GM23248 (cell line): ENCODE measurements at regions not wholly inside any gene's neighbourhood (a gene's known extent, or its start where the extent isn't known, plus 50 kb on each side); places are given as distances from the start of the nearest gene placed in this dataset.

Experiments
- DNase-seq: peaks from one replicate; pipeline ENCODE4 v3.0.0-alpha.2; 2015
- H2AFZ ChIP-seq: fragments of 200-600 bp; sonication (generic); 2 replicates; pipeline ENCODE4 v1.6.1; 2016; ENCODE audit warnings: antibody characterized with exemption
- H3F3A ChIP-seq: fragments of 200-600 bp; sonication (generic); 2 replicates; pipeline ENCODE4 v1.6.1; 2016; ENCODE audit warnings: mild to moderate bottlenecking, antibody characterized with exemption, mixed run types; ENCODE audit not compliant: insufficient read depth
- H3K27ac ChIP-seq: fragments of 200-600 bp; sonication (generic); 2 replicates; pipeline ENCODE4 v1.5.1; 2016; ENCODE audit warnings: mild to moderate bottlenecking
- H3K27me3 ChIP-seq: fragments of 200-600 bp; sonication (generic); replicated peaks from 2 replicates; pipeline ENCODE4 v1.6.1; 2016; ENCODE audit warnings: mild to moderate bottlenecking; ENCODE audit not compliant: insufficient read depth
- H3K36me3 ChIP-seq: fragments of 200-600 bp; sonication (generic); 2 replicates; pipeline ENCODE4 v1.6.1; 2016; ENCODE audit warnings: low read depth, mild to moderate bottlenecking
- H3K4me1 ChIP-seq: fragments of 200-600 bp; sonication (generic); 2 replicates; pipeline ENCODE4 v1.6.1; 2016; ENCODE audit warnings: mild to moderate bottlenecking; ENCODE audit not compliant: insufficient read depth
- H3K4me2 ChIP-seq: fragments of 200-600 bp; sonication (generic); one replicate; pipeline ENCODE4 v1.6.1; 2016; ENCODE audit warnings: mild to moderate bottlenecking; ENCODE audit not compliant: unreplicated experiment
- H3K4me3 ChIP-seq: fragments of 200-600 bp; sonication (generic); 2 replicates; pipeline ENCODE4 v1.5.1; 2016; ENCODE audit warnings: mild to moderate bottlenecking
- H3K79me2 ChIP-seq: fragments of 200-600 bp; sonication (generic); 2 replicates; pipeline ENCODE4 v1.6.1; 2016; ENCODE audit warnings: mild to moderate bottlenecking; ENCODE audit not compliant: insufficient read depth
- H3K9ac ChIP-seq: fragments of 200-600 bp; sonication (generic); 2 replicates; pipeline ENCODE4 v1.6.1; 2016; ENCODE audit warnings: mild to moderate bottlenecking
- H3K9me2 ChIP-seq: fragments of 200-600 bp; sonication (generic); 2 replicates; pipeline ENCODE4 v1.6.1; 2016; ENCODE audit warnings: mixed run types, mild to moderate bottlenecking, moderate library complexity; ENCODE audit not compliant: insufficient read depth
- H3K9me3 ChIP-seq: fragments of 200-600 bp; sonication (generic); one replicate; pipeline ENCODE4 v1.6.1; 2017; ENCODE audit warnings: low read depth
- H4K20me1 ChIP-seq: fragments of 200-600 bp; sonication (generic); 2 replicates; pipeline ENCODE4 v1.6.0; 2016; ENCODE audit not compliant: insufficient read depth
- EZH2 ChIP-seq: fragments of 200-600 bp; sonication (generic); IDR thresholded peaks from 2 replicates; pipeline ENCODE4 v1.6.1; 2018; ENCODE audit warnings: antibody characterized with exemption, mild to moderate bottlenecking; ENCODE audit not compliant: insufficient read depth, poor library complexity, severe bottlenecking
- EZH2phosphoT487 ChIP-seq: fragments of 200-600 bp; sonication (generic); IDR thresholded peaks from 2 replicates; pipeline ENCODE4 v1.6.1; 2018; ENCODE audit warnings: antibody characterized with exemption, moderate library complexity, mild to moderate bottlenecking, low read depth; ENCODE audit not compliant: insufficient read depth
- WGBS, 2 experiments: methylation state at CpG; one replicate each; pipeline ENCODE4 v1.1.6; 2015 to 2017; ENCODE audit warnings: low lambda C conversion rate in 2 of 2, low coverage in 1 of 2; ENCODE audit errors: missing lambda C conversion rate in 2 of 2; 5-methylcytosine and 5-hydroxymethylcytosine counted together
- in situ Hi-C: fragments of 300-500 bp; cut with MboI; formaldehyde crosslinking; loops from 2 replicates; pipeline ENCODE4 v1.15.0; 2020

DNA sequence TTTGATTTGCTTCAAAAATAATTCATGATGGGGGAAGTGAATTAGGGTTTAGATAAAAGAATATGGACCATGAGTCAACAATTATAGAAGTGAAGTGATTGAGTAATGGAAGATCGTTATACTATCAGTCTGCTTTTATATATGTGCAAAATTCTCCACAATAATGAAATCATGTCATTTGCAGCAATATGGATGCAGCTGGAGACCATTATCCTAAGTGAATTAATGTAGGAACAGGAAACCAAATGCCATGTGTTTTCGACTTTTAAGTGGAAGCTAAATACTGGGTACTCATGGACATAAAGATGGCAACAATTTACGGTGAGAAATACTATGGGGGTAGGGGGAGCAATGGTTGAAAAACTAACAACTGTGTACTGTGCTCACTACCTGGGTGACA is 144.7 kb upstream of the SRD5A2 start:
- H4K20me1 ChIP-seq: no peaks in the 10 kb centered on the region
- no peaks in the 10 kb centered on the region for H3K9me3 ChIP-seq
- no peaks in the 10 kb centered on the region for H3K36me3 ChIP-seq
- 68 to 70% methylated on average over 3 of the region's 3 CpGs for WGBS, 2 experiments
- no peak for DNase-seq
- TF ChIP-seq EZH2phosphoT487 (no peak), EZH2 (no peak)
- in situ Hi-C loops: loop anchor here (25.0 kb wide), 1 partner anchor 388 kb away; no protein-coding TSS in a partner anchor
- H3F3A ChIP-seq: no peaks in the 10 kb centered on the region
- no peak overlapping the region for H3K9ac ChIP-seq
- H3K4me3 ChIP-seq: no peak overlapping the region
- no peak overlapping the region for H3K27ac ChIP-seq
- no peaks in the 10 kb centered on the region for H3K9me2 ChIP-seq
- H3K27me3 ChIP-seq: no peaks in the 10 kb centered on the region
- no peaks in the 10 kb centered on the region for H3K4me1 ChIP-seq
- no peak overlapping the region for H3K4me2 ChIP-seq
- H2AFZ ChIP-seq: no peak overlapping the region
- no peaks in the 10 kb centered on the region for H3K79me2 ChIP-seq

DNA sequence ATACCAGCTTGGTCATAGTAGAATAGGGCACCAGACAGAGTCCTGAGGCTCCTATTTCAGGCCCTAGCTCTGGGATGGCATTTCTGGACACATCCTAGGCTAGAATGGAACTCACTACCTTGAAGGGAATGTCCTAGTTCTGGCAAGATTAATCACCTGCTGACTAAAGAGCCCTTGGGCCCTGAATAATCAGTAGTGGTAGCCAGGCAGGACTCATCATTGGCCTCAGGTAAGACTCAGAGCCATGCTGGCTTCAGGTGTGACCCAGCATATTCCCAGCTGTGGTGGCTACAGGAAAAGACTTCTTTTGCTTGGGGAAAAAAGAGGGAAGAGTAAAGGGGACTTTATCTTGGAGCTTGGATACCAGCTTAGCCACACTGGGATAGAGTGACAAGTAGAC is 131.0 kb upstream of the SRD5A2 start:
- no peaks in the 10 kb centered on the region for H3K9me3 ChIP-seq
- H3K9me2 ChIP-seq: no peaks in the 10 kb centered on the region
- H3K36me3 ChIP-seq: no peaks in the 10 kb centered on the region
- no peak for DNase-seq
- H3K27me3 ChIP-seq: no peaks in the 10 kb centered on the region; the same call in 1 of the 2 replicates
- no peak for TF ChIP-seq EZH2phosphoT487
- TF ChIP-seq EZH2: no peak
- no peaks in the 10 kb centered on the region for H4K20me1 ChIP-seq
- in situ Hi-C loops: no loop called here
- H3K4me3 ChIP-seq: no peak overlapping the region
- no peak overlapping the region for H3K9ac ChIP-seq
- H3K27ac ChIP-seq: no peak overlapping the region
- H3K4me2 ChIP-seq: no peak overlapping the region
- no peak overlapping the region for H2AFZ ChIP-seq
- H3F3A ChIP-seq: no peaks in the 10 kb centered on the region
- H3K79me2 ChIP-seq: no peaks in the 10 kb centered on the region
- H3K4me1 ChIP-seq: no peaks in the 10 kb centered on the region

DNA sequence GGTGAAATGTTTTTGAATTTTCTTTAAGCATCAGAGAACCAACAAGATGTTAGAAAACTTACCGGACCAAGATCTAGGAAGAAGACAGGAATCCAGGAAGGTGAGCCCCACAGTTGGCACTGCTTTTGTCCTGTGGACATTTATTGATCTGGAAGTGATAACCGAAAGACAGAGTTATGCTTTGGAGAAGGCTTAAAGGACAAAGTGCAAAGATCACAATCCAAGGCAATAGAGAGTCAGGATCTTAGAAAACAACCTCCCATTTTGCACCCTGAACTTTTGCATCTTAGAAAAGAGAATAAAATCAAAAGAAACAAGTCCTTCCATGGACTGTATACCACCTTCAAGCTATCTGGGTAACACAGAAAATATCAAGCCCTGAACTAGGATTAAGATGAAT is 129.4 kb upstream of the SRD5A2 start:
- Histone ChIP-seq H3K4me1 (no peaks in the 10 kb centered on the region), H3K4me3 (no peak overlapping the region), H3K9ac (no peak overlapping the region), H3K9me2 (no peaks in the 10 kb centered on the region), H2AFZ (no peak overlapping the region), H3F3A (no peaks in the 10 kb centered on the region), H3K27me3 (peaks cover 5% of the 10 kb centered on the region; the same call in 1 of the 2 replicates), H3K9me3 (no peaks in the 10 kb centered on the region), H3K4me2 (no peak overlapping the region), H3K79me2 (no peaks in the 10 kb centered on the region), H3K27ac (no peak overlapping the region), H4K20me1 (no peaks in the 10 kb centered on the region), H3K36me3 (no peaks in the 10 kb centered on the region)
- TF ChIP-seq EZH2 (no peak), EZH2phosphoT487 (no peak)
- in situ Hi-C loops: no loop called here
- no peak for DNase-seq
- 47 to 57% methylated on average over 2 of the region's 2 CpGs for WGBS, 2 experiments

DNA sequence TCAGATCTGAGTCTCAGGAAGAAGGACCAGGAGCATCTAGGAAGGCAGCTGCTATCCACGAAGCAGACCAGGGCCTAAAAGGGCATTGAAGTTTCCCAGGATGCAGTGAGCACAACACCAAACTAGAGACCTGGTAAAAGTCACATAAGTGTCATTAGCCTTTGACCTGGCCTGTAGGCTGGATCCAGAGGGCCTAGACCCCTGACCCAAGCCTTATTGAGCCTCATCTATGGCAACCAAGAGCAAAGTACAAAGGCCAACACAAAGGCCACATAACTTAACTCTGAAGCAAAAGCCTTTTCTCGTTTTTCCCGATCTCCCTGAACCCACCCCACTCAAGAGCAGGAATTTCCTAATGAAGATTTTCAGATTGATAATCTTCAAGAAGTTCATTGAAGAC is 127.3 kb upstream of the SRD5A2 start:
- no peaks in the 10 kb centered on the region for H3K4me1 ChIP-seq
- no peaks in the 10 kb centered on the region for H3K79me2 ChIP-seq
- no peaks in the 10 kb centered on the region for H3K36me3 ChIP-seq
- H2AFZ ChIP-seq: no peak overlapping the region
- H3K9me2 ChIP-seq: no peaks in the 10 kb centered on the region
- H3K27ac ChIP-seq: no peak overlapping the region
- TF ChIP-seq EZH2phosphoT487: no peak
- TF ChIP-seq EZH2: no peak
- no peaks in the 10 kb centered on the region for H4K20me1 ChIP-seq
- H3K9ac ChIP-seq: no peak overlapping the region
- H3K27me3 ChIP-seq: peaks cover 5% of the 10 kb centered on the region; the same call in 1 of the 2 replicates
- H3K4me2 ChIP-seq: no peak overlapping the region
- no peak for DNase-seq
- H3K4me3 ChIP-seq: no peak overlapping the region
- WGBS, 2 experiments: 13 to 24% methylated on average over 3 of the region's 3 CpGs
- no peaks in the 10 kb centered on the region for H3K9me3 ChIP-seq
- no peaks in the 10 kb centered on the region for H3F3A ChIP-seq
- in situ Hi-C loops: no loop called here

DNA sequence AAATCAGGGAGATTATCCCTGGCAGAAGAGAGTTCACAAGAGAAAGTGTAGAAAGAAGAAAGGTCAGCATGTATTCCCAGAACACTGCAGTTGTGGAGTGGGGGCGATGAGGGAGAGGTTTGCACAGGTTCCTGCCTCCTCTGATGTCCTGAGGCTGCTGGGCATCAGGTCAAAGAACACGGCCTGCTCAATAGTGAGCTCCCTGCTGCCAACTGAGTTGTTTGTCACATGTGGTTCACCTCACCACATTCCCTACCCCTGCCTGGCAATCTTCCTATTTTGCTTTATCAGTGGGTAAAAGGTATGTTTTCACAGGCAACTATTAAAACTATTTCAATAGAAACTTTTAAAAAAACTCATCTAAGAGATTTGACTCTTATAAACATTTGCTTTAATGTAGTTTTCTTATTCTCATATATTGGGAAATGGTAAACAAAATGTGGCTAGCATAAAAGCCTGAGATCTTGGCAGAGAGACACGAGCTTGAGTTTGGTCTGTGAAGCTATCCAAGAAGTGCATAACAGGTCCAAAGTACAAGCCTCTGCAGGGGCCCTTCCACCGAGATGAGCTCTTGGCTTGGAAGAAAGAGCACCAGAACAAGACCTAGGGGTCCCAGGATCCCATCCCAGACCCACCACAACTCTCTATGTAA is 123.9 kb upstream of the SRD5A2 start:
- WGBS, 2 experiments: 8 to 9% methylated on average over 4 of the region's 4 CpGs
- no peaks in the 10 kb centered on the region for H3K4me1 ChIP-seq
- H3K9me3 ChIP-seq: no peaks in the 10 kb centered on the region
- no peaks in the 10 kb centered on the region for H4K20me1 ChIP-seq
- H3K4me2 ChIP-seq: no peak overlapping the region
- no peak overlapping the region for H3K4me3 ChIP-seq
- no peak for DNase-seq
- no peaks in the 10 kb centered on the region for H3F3A ChIP-seq
- H3K9ac ChIP-seq: no peak overlapping the region
- in situ Hi-C loops: no loop called here
- H3K36me3 ChIP-seq: no peaks in the 10 kb centered on the region
- no peak overlapping the region for H2AFZ ChIP-seq
- no peaks in the 10 kb centered on the region for H3K9me2 ChIP-seq
- H3K79me2 ChIP-seq: no peaks in the 10 kb centered on the region
- no peak overlapping the region for H3K27ac ChIP-seq
- peaks cover 5% of the 10 kb centered on the region; the same call in 1 of the 2 replicates for H3K27me3 ChIP-seq
- TF ChIP-seq EZH2 (no peak), EZH2phosphoT487 (no peak)
